OCI-LY7 (cell line): ENCODE measurements at regions not wholly inside any gene's neighbourhood (a gene's known extent, or its start where the extent isn't known, plus 50 kb on each side); places are given as distances from the start of the nearest gene placed in this dataset.

Experiments used
- EZH2phosphoT487 ChIP-seq: fragments of 200-600 bp; sonication (generic); IDR thresholded peaks from 2 replicates; pipeline ENCODE4 v1.6.1; 2018; ENCODE audit warnings: low read depth, borderline replicate concordance, mild to moderate bottlenecking, mixed run types, antibody characterized with exemption, low read length, moderate library complexity, mixed read lengths
- TF ChIP-seq, protein P1 (sequence below): fragments of 200-600 bp; sonication (generic); conservative IDR thresholded peaks from 2 replicates; pipeline ENCODE4 v1.5.1; 2014; ENCODE audit warnings: mild to moderate bottlenecking, antibody characterized with exemption, low read length, moderate library complexity, mixed read lengths

GRCh38 chr2:121998751-121999150, 243.3 kb downstream of the TSN start:
- TF ChIP-seq, protein P1, sequence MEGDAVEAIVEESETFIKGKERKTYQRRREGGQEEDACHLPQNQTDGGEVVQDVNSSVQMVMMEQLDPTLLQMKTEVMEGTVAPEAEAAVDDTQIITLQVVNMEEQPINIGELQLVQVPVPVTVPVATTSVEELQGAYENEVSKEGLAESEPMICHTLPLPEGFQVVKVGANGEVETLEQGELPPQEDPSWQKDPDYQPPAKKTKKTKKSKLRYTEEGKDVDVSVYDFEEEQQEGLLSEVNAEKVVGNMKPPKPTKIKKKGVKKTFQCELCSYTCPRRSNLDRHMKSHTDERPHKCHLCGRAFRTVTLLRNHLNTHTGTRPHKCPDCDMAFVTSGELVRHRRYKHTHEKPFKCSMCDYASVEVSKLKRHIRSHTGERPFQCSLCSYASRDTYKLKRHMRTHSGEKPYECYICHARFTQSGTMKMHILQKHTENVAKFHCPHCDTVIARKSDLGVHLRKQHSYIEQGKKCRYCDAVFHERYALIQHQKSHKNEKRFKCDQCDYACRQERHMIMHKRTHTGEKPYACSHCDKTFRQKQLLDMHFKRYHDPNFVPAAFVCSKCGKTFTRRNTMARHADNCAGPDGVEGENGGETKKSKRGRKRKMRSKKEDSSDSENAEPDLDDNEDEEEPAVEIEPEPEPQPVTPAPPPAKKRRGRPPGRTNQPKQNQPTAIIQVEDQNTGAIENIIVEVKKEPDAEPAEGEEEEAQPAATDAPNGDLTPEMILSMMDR = no peak
- no peak for TF ChIP-seq EZH2phosphoT487
